ENCODE measurements at regions not wholly inside any gene's neighbourhood (a gene's known extent, or its start where the extent isn't known, plus 50 kb on each side); places are given as distances from the start of the nearest gene placed in this dataset.
"Not testable (repeated sequence)": the region's sequence is repeated elsewhere in the genome, so short reads cannot be mapped to it uniquely, and the experiment has no call there.

- H3K4me3 Mint-ChIP-seq, result no peak overlapping the region
- H3K4me1 Mint-ChIP-seq, result no peaks in the 10 kb centered on the region
- no peaks in the 10 kb centered on the region for H3K27me3 Mint-ChIP-seq
Observed at GRCh38 chrX:96140796-96141195, 543.8 kb upstream of the DIAPH2 start.

GRCh38 chrX:96147681-96148080 lies 537.0 kb upstream of the DIAPH2 start:
- Mint-ChIP-seq H3K27ac (no peak overlapping the region), H3K36me3 (ENCODE audit: low read depth) (no peaks in the 10 kb centered on the region), H3K27me3 (no peaks in the 10 kb centered on the region), H3K4me1 (no peaks in the 10 kb centered on the region), H3K4me3 (no peak overlapping the region), H3K9me3 (peaks cover 3% of the 10 kb centered on the region)
- DNase-seq, result no peak
- ChIA-PET POLR2A (no interaction called here), CTCF (no interaction called here)

More at GRCh38 chrX:96140796-96141195, 543.8 kb upstream of the DIAPH2 start:
- Mint-ChIP-seq H3K36me3 (ENCODE audit: low read depth) (no peaks in the 10 kb centered on the region), H3K27ac (no peak overlapping the region), H3K9me3 (no peaks in the 10 kb centered on the region)
- ChIA-PET CTCF (no interaction called here), POLR2A (no interaction called here)
- DNase-seq, result no peak

GRCh38 chrX:96170626-96171025 lies 514.0 kb upstream of the DIAPH2 start:
- CTCF ChIA-PET, result no interaction called here
- no peaks in the 10 kb centered on the region for H3K36me3 Mint-ChIP-seq (ENCODE audit: low read depth)
- H3K27ac Mint-ChIP-seq, result no peak overlapping the region
- H3K27me3 Mint-ChIP-seq, result no peaks in the 10 kb centered on the region
- no peaks in the 10 kb centered on the region for H3K9me3 Mint-ChIP-seq
- DNase-seq, result no peak
- no peak overlapping the region for H3K4me3 Mint-ChIP-seq
- no peaks in the 10 kb centered on the region for H3K4me1 Mint-ChIP-seq
- POLR2A ChIA-PET, result no interaction called here

GRCh38 chrX:96176921-96177320 lies 507.7 kb upstream of the DIAPH2 start:
- H3K27ac Mint-ChIP-seq, result no peak overlapping the region
- no peaks in the 10 kb centered on the region for H3K9me3 Mint-ChIP-seq
- POLR2A ChIA-PET, result no interaction called here
- no peaks in the 10 kb centered on the region for H3K36me3 Mint-ChIP-seq (ENCODE audit: low read depth)
- CTCF ChIA-PET, result no interaction called here
- DNase-seq, result no peak
- H3K4me3 Mint-ChIP-seq, result no peak overlapping the region
- H3K4me1 Mint-ChIP-seq, result no peaks in the 10 kb centered on the region
- H3K27me3 Mint-ChIP-seq, result no peaks in the 10 kb centered on the region

GRCh38 chrX:96181605-96182004 lies 503.0 kb upstream of the DIAPH2 start:
- CTCF ChIA-PET, result no interaction called here
- H3K36me3 Mint-ChIP-seq (ENCODE audit: low read depth), result no peaks in the 10 kb centered on the region
- H3K4me3 Mint-ChIP-seq, result no peak overlapping the region
- no peaks in the 10 kb centered on the region for H3K9me3 Mint-ChIP-seq
- no peak for DNase-seq
- POLR2A ChIA-PET, result no interaction called here
- no peaks in the 10 kb centered on the region for H3K27me3 Mint-ChIP-seq
- H3K27ac Mint-ChIP-seq, result no peak overlapping the region
- H3K4me1 Mint-ChIP-seq, result no peaks in the 10 kb centered on the region

- no peak overlapping the region for H3K27ac Mint-ChIP-seq
- CTCF ChIA-PET, result no interaction called here
Observed at GRCh38 chrX:96182366-96182765, 502.3 kb upstream of the DIAPH2 start.

GRCh38 chrX:96183391-96183790 lies 501.3 kb upstream of the DIAPH2 start:
- Mint-ChIP-seq H3K9me3 (no peaks in the 10 kb centered on the region), H3K4me1 (no peaks in the 10 kb centered on the region), H3K4me3 (no peak overlapping the region), H3K27ac (no peak overlapping the region), H3K27me3 (no peaks in the 10 kb centered on the region), H3K36me3 (ENCODE audit: low read depth) (no peaks in the 10 kb centered on the region)
- POLR2A ChIA-PET, result no interaction called here
- DNase-seq, result no peak
- CTCF ChIA-PET, result no interaction called here

More at GRCh38 chrX:96182366-96182765, 502.3 kb upstream of the DIAPH2 start:
- Mint-ChIP-seq H3K36me3 (ENCODE audit: low read depth) (no peaks in the 10 kb centered on the region), H3K9me3 (no peaks in the 10 kb centered on the region), H3K27me3 (no peaks in the 10 kb centered on the region), H3K4me3 (no peak overlapping the region), H3K4me1 (no peaks in the 10 kb centered on the region)
- DNase-seq, result no peak
- POLR2A ChIA-PET, result no interaction called here

GRCh38 chrX:96183843-96184242 lies 500.8 kb upstream of the DIAPH2 start:
- no peak for DNase-seq
- Mint-ChIP-seq H3K9me3 (no peaks in the 10 kb centered on the region), H3K4me1 (no peaks in the 10 kb centered on the region), H3K27me3 (no peaks in the 10 kb centered on the region), H3K36me3 (ENCODE audit: low read depth) (no peaks in the 10 kb centered on the region), H3K4me3 (no peak overlapping the region), H3K27ac (no peak overlapping the region)
- POLR2A ChIA-PET, result no interaction called here
- CTCF ChIA-PET, result no interaction called here

GRCh38 chrX:96204928-96205327 lies 479.7 kb upstream of the DIAPH2 start:
- ChIA-PET POLR2A (no interaction called here), CTCF (no interaction called here)
- no peak for DNase-seq
- no peaks in the 10 kb centered on the region for H3K36me3 Mint-ChIP-seq (ENCODE audit: low read depth)
- no peaks in the 10 kb centered on the region for H3K9me3 Mint-ChIP-seq
- H3K4me3 Mint-ChIP-seq, result no peak overlapping the region
- no peaks in the 10 kb centered on the region for H3K27me3 Mint-ChIP-seq
- H3K4me1 Mint-ChIP-seq, result no peaks in the 10 kb centered on the region
- no peak overlapping the region for H3K27ac Mint-ChIP-seq

GRCh38 chrX:96211953-96212352 lies 472.7 kb upstream of the DIAPH2 start:
- Mint-ChIP-seq H3K4me3 (no peak overlapping the region), H3K27me3 (no peaks in the 10 kb centered on the region), H3K9me3 (no peaks in the 10 kb centered on the region), H3K4me1 (no peaks in the 10 kb centered on the region), H3K27ac (no peak overlapping the region), H3K36me3 (ENCODE audit: low read depth) (no peaks in the 10 kb centered on the region)
- CTCF ChIA-PET, result no interaction called here
- DNase-seq, result no peak
- POLR2A ChIA-PET, result no interaction called here

- H3K27me3 Mint-ChIP-seq; H3K27ac Mint-ChIP-seq; H3K36me3 Mint-ChIP-seq (ENCODE audit: low read depth); H3K9me3 Mint-ChIP-seq; H3K4me3 Mint-ChIP-seq; POLR2A ChIA-PET; H3K4me1 Mint-ChIP-seq; DNase-seq: not testable (repeated sequence)
- CTCF ChIA-PET, result interaction anchor here (0.6 kb wide), 1 partner anchor 19 kb away, joined by 3 read pairs; no protein-coding TSS in a partner anchor
Observed at GRCh38 chrX:96214681-96215080, 470.0 kb upstream of the DIAPH2 start.

GRCh38 chrX:96224279-96224678 lies 460.4 kb upstream of the DIAPH2 start:
- ChIA-PET POLR2A (no interaction called here), CTCF (no interaction called here)
- Mint-ChIP-seq H3K36me3 (ENCODE audit: low read depth) (no peaks in the 10 kb centered on the region), H3K4me3 (no peak overlapping the region), H3K4me1 (no peaks in the 10 kb centered on the region), H3K27ac (no peak overlapping the region), H3K9me3 (no peaks in the 10 kb centered on the region), H3K27me3 (no peaks in the 10 kb centered on the region)
- DNase-seq, result no peak

GRCh38 chrX:96244955-96245354 lies 439.7 kb upstream of the DIAPH2 start:
- H3K27ac Mint-ChIP-seq, result no peak overlapping the region
- no peaks in the 10 kb centered on the region for H3K4me1 Mint-ChIP-seq
- DNase-seq, result no peak
- no peaks in the 10 kb centered on the region for H3K9me3 Mint-ChIP-seq
- no peaks in the 10 kb centered on the region for H3K36me3 Mint-ChIP-seq (ENCODE audit: low read depth)
- ChIA-PET CTCF (no interaction called here), POLR2A (no interaction called here)
- no peaks in the 10 kb centered on the region for H3K27me3 Mint-ChIP-seq
- no peak overlapping the region for H3K4me3 Mint-ChIP-seq

GRCh38 chrX:96246436-96246835 lies 438.2 kb upstream of the DIAPH2 start:
- H3K4me3 Mint-ChIP-seq, result no peak overlapping the region
- ChIA-PET POLR2A (no interaction called here), CTCF (no interaction called here)
- no peaks in the 10 kb centered on the region for H3K36me3 Mint-ChIP-seq (ENCODE audit: low read depth)
- no peak overlapping the region for H3K27ac Mint-ChIP-seq
- H3K27me3 Mint-ChIP-seq, result no peaks in the 10 kb centered on the region
- no peak for DNase-seq
- no peaks in the 10 kb centered on the region for H3K4me1 Mint-ChIP-seq
- no peaks in the 10 kb centered on the region for H3K9me3 Mint-ChIP-seq
